ENCODE measurements at regions not wholly inside any gene's neighbourhood (a gene's known extent, or its start where the extent isn't known, plus 50 kb on each side); places are given as distances from the start of the nearest gene placed in this dataset.
A peak's percentile ranks its signal among the peaks of the same experiment; 100 is the strongest.

GRCh38 chr16:9383281-9383680 lies 291.8 kb downstream of the HAPSTR1 start:
- no peak for DNase-seq

DNA sequence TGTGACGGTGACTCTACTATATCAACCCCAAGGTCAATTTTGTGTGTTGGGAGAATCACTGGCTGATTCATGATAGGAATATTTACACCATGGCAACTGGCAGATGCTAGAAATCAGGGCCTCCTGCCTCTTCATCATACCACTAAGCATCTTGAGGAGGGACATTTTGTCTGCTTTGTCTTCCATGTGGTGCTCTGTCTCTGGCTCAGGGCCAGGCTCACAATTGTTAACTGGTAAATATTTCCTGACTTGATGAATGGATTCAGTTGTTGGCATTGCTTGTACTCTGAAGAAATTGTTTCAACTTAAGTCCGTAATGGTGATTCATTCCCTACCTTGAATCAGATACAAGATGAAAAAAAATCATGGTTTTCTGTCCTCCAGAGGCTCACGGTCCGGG lies 292.7 kb downstream of the HAPSTR1 start:
- DNase-seq, result no peak

DNA sequence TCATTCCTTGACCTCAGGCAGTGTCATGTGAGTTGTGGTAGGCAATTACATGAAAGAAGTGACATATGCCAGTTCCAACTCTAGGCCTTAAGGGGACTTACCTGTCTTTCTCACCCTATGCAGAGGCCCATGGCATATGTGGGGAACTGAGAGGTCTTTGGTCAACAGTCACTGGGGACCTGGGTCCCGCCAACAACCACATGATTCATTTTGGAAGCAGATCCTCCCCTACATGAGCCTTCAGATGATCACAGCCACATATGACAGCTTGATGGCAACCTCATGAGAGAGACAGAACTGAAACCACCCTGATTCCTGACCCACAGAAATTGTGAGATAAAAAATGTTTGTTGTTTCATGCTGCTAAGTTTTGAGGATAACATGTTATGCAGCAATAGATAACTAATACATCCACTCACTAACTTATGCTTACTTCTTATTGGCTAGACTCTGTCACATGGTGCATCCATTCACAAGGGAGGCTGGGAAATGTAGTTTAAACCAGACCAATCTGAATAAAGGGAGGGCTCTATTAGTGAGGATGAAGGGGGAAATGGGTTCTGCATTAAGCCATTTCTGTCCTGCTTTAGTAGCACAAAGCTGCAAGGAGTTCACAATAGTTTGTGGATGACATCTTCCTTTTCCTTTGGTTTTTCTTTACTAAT lies 298.2 kb downstream of the HAPSTR1 start:
- no peak for DNase-seq

GRCh38 chr16:9392956-9393355 lies 301.5 kb downstream of the HAPSTR1 start:
- no peak for DNase-seq

DNA sequence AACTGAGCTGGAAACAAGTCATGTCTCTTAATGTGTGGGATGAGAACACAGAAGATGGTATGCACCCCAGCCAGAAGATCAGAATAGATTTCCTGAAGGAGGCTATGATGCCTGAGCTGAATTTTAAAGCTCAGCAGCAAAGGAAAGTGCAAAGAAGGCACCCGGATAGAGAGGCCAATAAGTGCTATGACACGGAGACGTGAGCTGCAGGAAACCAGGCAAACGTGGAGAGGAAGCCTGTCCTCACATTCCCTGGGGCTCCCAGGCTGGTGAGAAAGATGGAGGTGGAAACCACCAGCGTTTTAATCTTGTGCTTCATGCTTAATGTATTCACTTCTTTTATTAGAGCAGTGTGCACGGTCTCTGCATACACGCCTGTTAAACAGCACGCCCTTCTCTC lies 302.1 kb downstream of the HAPSTR1 start:
- no peak for DNase-seq

GRCh38 chr16:9395958-9396359 lies 304.5 kb downstream of the HAPSTR1 start:
- peak; percentile 72 for DNase-seq

DNA sequence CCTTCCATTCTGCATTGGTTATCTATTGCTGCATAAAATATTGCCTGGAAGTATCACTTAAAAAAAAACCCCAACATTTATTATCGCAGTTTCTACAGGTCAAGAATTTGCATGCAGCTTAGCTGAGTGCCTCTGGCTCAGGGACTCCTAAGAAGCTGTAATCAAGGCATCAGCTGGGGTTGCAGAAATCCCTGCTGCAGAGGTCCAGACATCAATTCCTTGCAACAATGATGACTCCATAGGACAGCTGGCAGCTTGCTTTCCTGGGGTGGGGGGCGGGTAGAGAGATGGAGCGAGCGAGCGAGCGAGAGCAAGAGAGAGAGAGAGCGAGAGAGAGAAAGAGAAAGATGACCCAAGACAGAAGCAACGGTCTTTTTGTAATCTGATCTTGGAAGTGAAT lies 308.1 kb downstream of the HAPSTR1 start:
- no peak for DNase-seq

DNA sequence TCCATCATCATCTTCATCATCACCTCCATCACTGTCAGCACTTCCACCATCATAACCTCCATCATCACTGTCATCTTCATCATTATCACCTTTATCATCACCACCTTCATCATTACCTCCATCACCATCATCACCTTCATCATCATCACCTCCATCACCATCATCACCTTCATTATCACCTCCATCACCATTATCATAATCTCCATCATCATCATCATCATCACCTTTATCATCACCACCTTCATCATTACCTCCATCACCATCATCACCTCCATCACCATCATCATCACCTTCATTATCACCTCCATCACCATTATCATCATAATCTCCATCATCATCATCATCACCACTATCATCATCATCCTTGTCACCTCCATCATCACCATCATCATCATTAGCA lies 309.7 kb downstream of the HAPSTR1 start:
- no peak for DNase-seq

DNA sequence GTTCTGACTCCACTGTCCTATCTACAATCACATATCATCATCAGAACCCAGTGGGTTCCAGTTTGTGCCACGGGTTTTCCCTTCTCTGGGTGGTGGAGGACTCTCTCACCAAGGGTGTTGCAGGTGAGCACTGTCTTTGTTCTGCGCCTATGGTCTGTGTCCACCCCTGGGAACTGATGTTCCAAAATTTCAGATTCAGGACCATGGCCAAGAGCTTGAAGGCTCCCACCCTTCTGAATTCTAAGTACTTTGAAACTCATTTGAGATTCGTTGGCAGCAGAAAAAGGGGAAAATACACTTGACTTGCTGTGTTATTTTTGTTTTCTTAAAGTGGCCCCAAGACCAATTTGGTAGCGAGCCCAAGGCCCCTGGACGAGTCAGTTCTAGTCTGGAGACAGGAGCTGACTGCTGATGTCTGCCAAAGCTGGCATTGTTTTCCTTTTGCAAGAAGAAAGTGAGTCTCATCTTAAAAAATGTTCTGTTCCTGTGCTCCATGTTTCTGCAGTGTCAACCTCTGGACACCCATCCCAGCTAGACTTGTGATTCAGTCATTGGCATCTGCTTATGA lies 310.9 kb downstream of the HAPSTR1 start:
- no peak for DNase-seq

GRCh38 chr16:9404811-9405210 lies 313.4 kb downstream of the HAPSTR1 start:
- no peak for DNase-seq

- no peak for DNase-seq
Measured at GRCh38 chr16:9406038-9406712, 314.7 kb downstream of the HAPSTR1 start.

DNA sequence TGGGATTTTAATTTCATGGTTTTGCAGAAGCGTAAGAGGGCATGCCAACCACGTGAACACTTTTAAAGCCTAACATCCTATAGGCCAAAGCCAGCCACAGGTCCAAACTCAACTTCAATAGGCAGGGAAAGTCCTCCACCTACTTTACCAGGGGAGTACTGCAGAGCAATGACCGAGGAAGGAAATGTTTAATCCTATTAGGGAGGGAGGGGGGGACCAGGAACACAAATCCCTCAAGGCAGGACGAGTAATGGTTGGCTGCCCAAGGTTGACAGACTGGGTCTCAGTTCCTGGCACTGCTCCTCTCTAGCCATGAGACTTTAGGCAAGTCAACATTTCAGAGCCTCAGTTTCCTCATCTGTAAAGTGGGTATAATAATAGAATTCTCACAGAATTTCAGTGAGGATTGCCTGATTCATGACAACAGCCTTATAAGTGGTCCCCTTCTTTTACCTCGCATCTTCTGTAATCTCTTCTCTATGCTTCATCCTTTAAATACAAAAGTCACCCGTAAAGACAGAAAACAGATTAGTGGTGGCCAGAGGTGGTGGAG lies 315.8 kb downstream of the HAPSTR1 start:
- DNase-seq, result no peak

DNA sequence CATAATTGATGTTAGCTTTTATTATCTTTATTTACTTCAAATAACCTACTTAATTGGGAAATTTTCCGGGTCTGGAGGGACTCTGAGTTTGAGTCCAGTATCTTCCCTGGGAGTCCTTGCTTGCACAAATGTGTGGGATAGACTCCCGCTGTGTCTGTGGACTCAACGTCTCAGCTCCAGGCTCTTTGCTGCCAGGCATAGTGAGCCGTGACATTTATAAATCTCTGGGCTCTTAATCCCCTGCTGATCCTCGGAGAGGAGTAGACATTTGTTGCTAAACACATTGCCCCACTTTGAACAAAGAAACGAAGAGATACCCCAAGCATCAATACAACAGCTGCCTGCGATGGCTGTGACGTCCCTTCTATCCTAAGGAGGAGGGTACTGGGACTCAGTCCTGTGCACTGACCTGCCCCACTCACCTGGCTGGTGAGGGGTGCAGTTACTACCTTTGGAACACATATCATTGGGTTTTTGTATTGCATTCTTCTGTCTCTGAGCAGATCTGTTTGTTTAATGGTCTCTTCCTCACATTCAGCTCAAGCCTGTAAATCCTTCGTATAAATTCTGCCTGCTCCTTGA lies 316.9 kb downstream of the HAPSTR1 start:
- no peak for DNase-seq

DNA sequence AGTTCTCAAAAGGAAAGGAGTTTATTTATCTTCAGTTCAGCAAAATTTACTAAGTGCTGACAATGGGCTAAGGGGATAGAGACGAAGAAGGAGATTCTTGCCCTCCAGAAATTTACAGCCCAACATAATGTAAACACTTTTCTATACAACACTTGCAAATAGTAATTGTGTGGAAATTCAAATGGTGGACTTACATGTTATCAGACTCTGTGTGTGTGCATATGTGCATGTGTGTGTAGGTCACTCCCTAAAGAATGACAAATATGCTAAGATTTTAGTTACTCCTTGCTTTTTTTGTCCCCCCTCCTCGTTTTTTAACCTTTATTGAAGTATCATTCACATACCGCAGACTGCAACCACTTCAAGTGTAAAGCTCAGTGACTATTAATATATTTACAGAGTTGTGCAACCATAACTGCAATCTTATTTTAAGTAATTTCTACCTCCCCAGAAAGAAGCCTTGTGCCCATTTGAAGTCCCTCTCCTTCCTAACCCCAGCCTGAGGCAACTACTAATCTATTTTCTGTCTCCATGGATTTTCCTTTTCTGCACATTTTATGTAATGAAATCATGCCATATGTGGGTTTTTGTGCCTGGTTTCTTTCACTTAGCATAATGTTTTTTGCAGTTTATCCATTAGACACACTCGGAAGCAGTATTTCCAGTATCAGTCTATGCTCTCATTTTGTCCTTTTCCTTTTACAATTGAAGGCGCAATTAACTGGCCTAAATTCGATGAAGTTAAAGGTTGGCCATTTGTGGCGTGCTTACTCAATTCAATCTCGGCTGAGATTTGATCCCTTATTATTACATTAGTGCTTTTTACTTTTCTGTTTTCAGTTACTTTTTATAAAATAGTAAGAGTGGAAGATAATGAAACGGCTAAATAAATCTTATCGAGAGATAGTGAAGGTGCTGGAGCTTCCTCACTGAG lies 318.4 kb downstream of the HAPSTR1 start:
- no peak for DNase-seq

GRCh38 chr16:9411426-9411825 lies 320.0 kb downstream of the HAPSTR1 start:
- DNase-seq, result no peak

GRCh38 chr16:9412031-9412914 lies 320.8 kb downstream of the HAPSTR1 start:
- DNase-seq, result peak; percentile 15

DNA sequence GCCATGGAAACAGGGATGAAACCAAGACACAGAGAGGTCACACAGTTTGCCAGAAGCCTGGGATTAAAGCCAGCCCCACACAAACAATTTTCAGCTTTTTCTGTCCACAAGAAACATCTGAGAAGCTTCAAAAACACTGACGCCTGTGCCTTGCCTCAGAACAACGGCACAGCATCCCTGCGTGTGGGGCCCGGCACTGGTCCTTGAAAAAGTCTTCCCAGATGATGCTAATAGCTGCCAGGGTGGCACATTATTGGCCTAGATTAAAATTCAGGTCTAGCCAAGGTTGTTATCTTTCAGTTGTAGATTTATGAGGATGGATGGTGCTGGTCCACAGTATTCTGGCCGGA lies 321.4 kb downstream of the HAPSTR1 start:
- no peak for DNase-seq

GRCh38 chr16:9415545-9415944 lies 324.1 kb downstream of the HAPSTR1 start:
- DNase-seq, result peak; percentile 15

- no peak for DNase-seq
Measured at GRCh38 chr16:9417898-9418297, 326.5 kb downstream of the HAPSTR1 start.

DNA sequence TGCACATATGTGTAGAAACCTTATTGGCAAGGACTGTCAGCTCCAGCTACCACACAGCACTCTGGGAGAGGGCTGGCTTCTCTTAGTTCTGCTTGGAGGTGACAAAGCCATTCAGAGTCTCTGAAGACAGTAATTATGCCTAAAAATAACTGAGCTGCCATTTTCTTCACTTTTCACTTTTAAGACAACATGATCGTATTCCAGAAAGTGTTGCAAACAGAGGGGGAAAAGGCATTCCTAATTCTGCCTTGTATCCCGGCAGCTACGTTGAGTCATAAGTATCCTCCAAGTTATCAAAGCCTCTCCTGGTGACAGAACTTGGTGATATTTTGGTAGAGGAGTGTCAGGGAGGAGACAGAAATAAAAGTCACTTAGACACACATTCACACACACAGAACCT lies 327.7 kb downstream of the HAPSTR1 start:
- DNase-seq, result no peak

GRCh38 chr16:9422762-9423513 lies 331.5 kb downstream of the HAPSTR1 start:
- no peak for DNase-seq

Measured in DMS53 (cell line).